SK-MEL-5 (cell line): ENCODE measurements at regions not wholly inside any gene's neighbourhood (a gene's known extent, or its start where the extent isn't known, plus 50 kb on each side); places are given as distances from the start of the nearest gene placed in this dataset.
"Not testable (repeated sequence)": the region's sequence is repeated elsewhere in the genome, so short reads cannot be mapped to it uniquely, and the experiment has no call there.

Source experiments
- DNase-seq: peaks from one replicate; pipeline ENCODE4 v3.0.0-alpha.2; 2016; ENCODE audit warnings: low read depth, low spot score
- in situ Hi-C: cut with HindIII; loops from 2 replicates; pipeline ENCODE4 v1.10.0; 2016; ENCODE audit warnings: low sequenced_read_pairs, high pct_unique_total_duplicates, low pct_unique_long_range_greater_than_20kb

- in situ Hi-C loops: no loop called here
- DNase-seq: no peak
Observed at GRCh38 chr5:117743337-117743736, 1168.7 kb upstream of the SEMA6A start.

- no peak for DNase-seq
- in situ Hi-C loops: no loop called here
Observed at GRCh38 chr5:117741655-117742206, 1167.1 kb upstream of the SEMA6A start.

- in situ Hi-C loops: no loop called here
- no peak for DNase-seq
Observed at GRCh38 chr5:117740268-117740667, 1165.6 kb upstream of the SEMA6A start.

GRCh38 chr5:117738571-117738970, 1163.9 kb upstream of the SEMA6A start:
- no peak for DNase-seq
- in situ Hi-C loops: no loop called here

GRCh38 chr5:117736698-117737097, 1162.1 kb upstream of the SEMA6A start:
- no peak for DNase-seq
- in situ Hi-C loops: no loop called here

- DNase-seq: no peak
- in situ Hi-C loops: no loop called here
Observed at GRCh38 chr5:117734056-117734455, 1159.4 kb upstream of the SEMA6A start.

GRCh38 chr5:117733051-117733450, 1158.4 kb upstream of the SEMA6A start:
- no peak for DNase-seq
- in situ Hi-C loops: no loop called here

- no peak for DNase-seq
- in situ Hi-C loops: no loop called here
Observed at GRCh38 chr5:117732264-117732663, 1157.6 kb upstream of the SEMA6A start.

GRCh38 chr5:117731446-117731845, 1156.8 kb upstream of the SEMA6A start:
- in situ Hi-C loops: no loop called here
- no peak for DNase-seq

GRCh38 chr5:117720784-117721183, 1146.2 kb upstream of the SEMA6A start:
- DNase-seq, in situ Hi-C loops: not testable (repeated sequence)

- no peak for DNase-seq
- in situ Hi-C loops: no loop called here
Observed at GRCh38 chr5:117719413-117719812, 1144.8 kb upstream of the SEMA6A start.

- DNase-seq: no peak
- in situ Hi-C loops: no loop called here
Observed at GRCh38 chr5:117713585-117714198, 1139.1 kb upstream of the SEMA6A start.

- in situ Hi-C loops: no loop called here
- DNase-seq: no peak
Observed at GRCh38 chr5:117701062-117701461, 1126.4 kb upstream of the SEMA6A start.

GRCh38 chr5:117692606-117693005, 1118.0 kb upstream of the SEMA6A start:
- in situ Hi-C loops: no loop called here
- DNase-seq: no peak

- in situ Hi-C loops: no loop called here
- DNase-seq: no peak
Observed at GRCh38 chr5:117691081-117691870, 1116.7 kb upstream of the SEMA6A start.

GRCh38 chr5:117690612-117691011, 1116.0 kb upstream of the SEMA6A start:
- DNase-seq: no peak
- in situ Hi-C loops: no loop called here

- in situ Hi-C loops: no loop called here
- no peak for DNase-seq
Observed at GRCh38 chr5:117686926-117687325, 1112.3 kb upstream of the SEMA6A start.

- in situ Hi-C loops: no loop called here
- no peak for DNase-seq
Observed at GRCh38 chr5:117682416-117682815, 1107.8 kb upstream of the SEMA6A start.
